DOHH2 (cell line): ENCODE measurements at regions not wholly inside any gene's neighbourhood (a gene's known extent, or its start where the extent isn't known, plus 50 kb on each side); places are given as distances from the start of the nearest gene placed in this dataset.

Experiments used
- EZH2phosphoT487 ChIP-seq: fragments of 200-600 bp; sonication (generic); IDR thresholded peaks from 2 replicates; pipeline ENCODE4 v1.6.1; 2017; ENCODE audit warnings: borderline replicate concordance, mild to moderate bottlenecking, antibody characterized with exemption, low read length, moderate library complexity, mixed read lengths
- TF ChIP-seq, protein P1 (sequence below): fragments of 200-600 bp; sonication (generic); IDR thresholded peaks from one replicate; pipeline ENCODE4 v1.5.1; 2014; ENCODE audit warnings: antibody characterized with exemption, mild to moderate bottlenecking, low read depth, low read length; ENCODE audit not compliant: poor library complexity, severe bottlenecking

DNA sequence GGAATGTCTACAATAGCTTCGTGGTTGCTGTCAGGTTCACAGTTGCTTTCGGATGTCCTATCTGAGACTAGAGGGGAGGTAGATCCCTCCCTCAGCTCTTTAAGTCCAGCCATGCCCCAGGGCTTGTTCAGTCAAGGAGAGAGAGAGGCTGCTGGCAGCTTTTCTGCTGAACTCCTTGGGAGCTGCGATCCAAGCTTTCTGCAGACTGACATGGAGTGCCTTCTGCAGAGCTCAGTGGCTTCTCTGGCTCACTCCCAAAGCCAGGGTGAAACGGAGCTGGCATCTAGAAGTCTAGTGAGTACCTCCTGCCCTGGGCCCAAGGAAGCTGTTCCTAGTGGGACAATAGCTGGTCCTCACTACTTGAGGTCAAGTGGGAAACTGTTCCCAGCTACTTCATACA lies 62.5 kb downstream of the TMEM17 start:
- TF ChIP-seq, protein P1, sequence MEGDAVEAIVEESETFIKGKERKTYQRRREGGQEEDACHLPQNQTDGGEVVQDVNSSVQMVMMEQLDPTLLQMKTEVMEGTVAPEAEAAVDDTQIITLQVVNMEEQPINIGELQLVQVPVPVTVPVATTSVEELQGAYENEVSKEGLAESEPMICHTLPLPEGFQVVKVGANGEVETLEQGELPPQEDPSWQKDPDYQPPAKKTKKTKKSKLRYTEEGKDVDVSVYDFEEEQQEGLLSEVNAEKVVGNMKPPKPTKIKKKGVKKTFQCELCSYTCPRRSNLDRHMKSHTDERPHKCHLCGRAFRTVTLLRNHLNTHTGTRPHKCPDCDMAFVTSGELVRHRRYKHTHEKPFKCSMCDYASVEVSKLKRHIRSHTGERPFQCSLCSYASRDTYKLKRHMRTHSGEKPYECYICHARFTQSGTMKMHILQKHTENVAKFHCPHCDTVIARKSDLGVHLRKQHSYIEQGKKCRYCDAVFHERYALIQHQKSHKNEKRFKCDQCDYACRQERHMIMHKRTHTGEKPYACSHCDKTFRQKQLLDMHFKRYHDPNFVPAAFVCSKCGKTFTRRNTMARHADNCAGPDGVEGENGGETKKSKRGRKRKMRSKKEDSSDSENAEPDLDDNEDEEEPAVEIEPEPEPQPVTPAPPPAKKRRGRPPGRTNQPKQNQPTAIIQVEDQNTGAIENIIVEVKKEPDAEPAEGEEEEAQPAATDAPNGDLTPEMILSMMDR: no peak
- no peak for TF ChIP-seq EZH2phosphoT487
